HepG2 (cell line): ENCODE measurements at regions not wholly inside any gene's neighbourhood (a gene's known extent, or its start where the extent isn't known, plus 50 kb on each side); places are given as distances from the start of the nearest gene placed in this dataset.
A peak's percentile ranks its signal among the peaks of the same experiment; 100 is the strongest.

Experiments used
- ARID2 ChIP-seq: sonication (generic); formaldehyde crosslinking; IDR thresholded peaks from 2 replicates; pipeline ENCODE4 v1.8.1; 2022; ENCODE audit warnings: mild to moderate bottlenecking, missing genetic modification reagents, borderline replicate concordance
- EHMT2 ChIP-seq: fragments of 200-600 bp; sonication (generic); IDR thresholded peaks from 2 replicates; pipeline ENCODE4 v1.7.0; 2017; ENCODE audit warnings: antibody characterized with exemption, low read depth, low read length, borderline replicate concordance
- FOXO1 ChIP-seq: sonication (generic); formaldehyde crosslinking; IDR thresholded peaks from 2 replicates; pipeline ENCODE4 v1.4.0; 2020; ENCODE audit warnings: missing genetic modification reagents
- GFI1 ChIP-seq: sonication (generic); formaldehyde crosslinking; IDR thresholded peaks from 2 replicates; pipeline ENCODE4 v1.5.0; 2020; ENCODE audit warnings: missing genetic modification reagents, mild to moderate bottlenecking, borderline replicate concordance
- HNRNPH1 ChIP-seq: fragments of 200-400 bp; formaldehyde crosslinking; optimal IDR thresholded peaks from 2 replicates; pipeline ENCODE3; 2017; ENCODE audit warnings: mild to moderate bottlenecking, low read depth, low read length
- NR2F1 ChIP-seq, 2 experiments: fragments of 450-650 bp in 1 of 2; formaldehyde crosslinking in 1 of 2; IDR thresholded peaks; 2 replicates each; pipeline versions ENCODE4 v1.5.0 to v1.6.1; 2016 to 2020; ENCODE audit warnings: mild to moderate bottlenecking in 1 of 2, missing compliant biosample characterization in 1 of 2, missing genetic modification reagents in 1 of 2, moderate library complexity in 1 of 2
- PLRG1 ChIP-seq: fragments of 450-650 bp; conservative IDR thresholded peaks from 2 replicates; pipeline ENCODE4 v1.6.1; 2016
- SOX13 ChIP-seq, 3 experiments: fragments of 450-650 bp in 1 of 3; sonication (generic) in 1 of 3; formaldehyde crosslinking in 1 of 3; IDR thresholded peaks in 2 of 3; conservative IDR thresholded peaks in 1 of 3; 2 replicates each; pipeline versions ENCODE4 v1.5.0 to v1.6.1; 2016 to 2020; ENCODE audit warnings: antibody characterized with exemption in 1 of 3, mild to moderate bottlenecking in 1 of 3, missing compliant biosample characterization in 1 of 3, missing genetic modification reagents in 1 of 3, moderate library complexity in 1 of 3
- SP1 ChIP-seq, 2 experiments: fragments of 450-650 bp in 1 of 2; sonication (generic) in 1 of 2; formaldehyde crosslinking in 1 of 2; IDR thresholded peaks; 2 replicates each; pipeline versions ENCODE4 v1.4.0 to v1.6.1; 2016 to 2020; ENCODE audit warnings: missing genetic modification reagents in 1 of 2
- XRCC5 ChIP-seq: fragments of 200-400 bp; formaldehyde crosslinking; optimal IDR thresholded peaks from 2 replicates; pipeline ENCODE3; 2017; ENCODE audit warnings: mild to moderate bottlenecking, low read length
- ZMAT3 ChIP-seq: sonication (generic); formaldehyde crosslinking; conservative IDR thresholded peaks from 2 replicates; pipeline ENCODE4 v1.7.0; 2021; ENCODE audit warnings: missing genetic modification reagents
- ZMYM2 ChIP-seq: sonication (generic); formaldehyde crosslinking; IDR thresholded peaks from 2 replicates; pipeline ENCODE4 v1.8.0; 2022; ENCODE audit warnings: mild to moderate bottlenecking, missing genetic modification reagents
- ZNF160 ChIP-seq: sonication (generic); formaldehyde crosslinking; IDR thresholded peaks from 2 replicates; pipeline ENCODE4 v1.8.0; 2022; ENCODE audit warnings: mild to moderate bottlenecking, inconsistent platforms, missing genetic modification reagents
- ZNF205 ChIP-seq: IDR thresholded peaks from 2 replicates; pipeline ENCODE4 v1.6.1; 2018; ENCODE audit warnings: missing biosample characterization, missing genetic modification reagents
- ZNF282 ChIP-seq: fragments of 450-650 bp; IDR thresholded peaks from 2 replicates; pipeline ENCODE4 v1.6.1; 2018; ENCODE audit not compliant: partially characterized antibody
- ZNF615 ChIP-seq: sonication (generic); formaldehyde crosslinking; IDR thresholded peaks from 2 replicates; pipeline ENCODE4 v1.5.0; 2020; ENCODE audit warnings: mild to moderate bottlenecking, missing genetic modification reagents, borderline replicate concordance
- ZNF768 ChIP-seq: sonication (generic); formaldehyde crosslinking; IDR thresholded peaks from 2 replicates; pipeline ENCODE4 v1.4.0; 2020; ENCODE audit warnings: missing genetic modification reagents
- TF ChIP-seq, protein P1 (sequence below): sonication (generic); formaldehyde crosslinking; IDR thresholded peaks from 2 replicates; pipeline ENCODE4 v1.8.0; 2022; ENCODE audit warnings: mild to moderate bottlenecking, missing genetic modification reagents; ENCODE audit not compliant: insufficient replicate concordance
- TF ChIP-seq, protein P2 (sequence below), 2 experiments: fragments of 450-650 bp in 1 of 2; sonication (generic) in 1 of 2; formaldehyde crosslinking in 1 of 2; IDR thresholded peaks; 2 replicates each; pipeline versions ENCODE4 v1.6.1 to v1.8.0; 2016 to 2022; ENCODE audit warnings: antibody characterized with exemption in 1 of 2, mild to moderate bottlenecking in 1 of 2, missing genetic modification reagents in 1 of 2

DNA sequence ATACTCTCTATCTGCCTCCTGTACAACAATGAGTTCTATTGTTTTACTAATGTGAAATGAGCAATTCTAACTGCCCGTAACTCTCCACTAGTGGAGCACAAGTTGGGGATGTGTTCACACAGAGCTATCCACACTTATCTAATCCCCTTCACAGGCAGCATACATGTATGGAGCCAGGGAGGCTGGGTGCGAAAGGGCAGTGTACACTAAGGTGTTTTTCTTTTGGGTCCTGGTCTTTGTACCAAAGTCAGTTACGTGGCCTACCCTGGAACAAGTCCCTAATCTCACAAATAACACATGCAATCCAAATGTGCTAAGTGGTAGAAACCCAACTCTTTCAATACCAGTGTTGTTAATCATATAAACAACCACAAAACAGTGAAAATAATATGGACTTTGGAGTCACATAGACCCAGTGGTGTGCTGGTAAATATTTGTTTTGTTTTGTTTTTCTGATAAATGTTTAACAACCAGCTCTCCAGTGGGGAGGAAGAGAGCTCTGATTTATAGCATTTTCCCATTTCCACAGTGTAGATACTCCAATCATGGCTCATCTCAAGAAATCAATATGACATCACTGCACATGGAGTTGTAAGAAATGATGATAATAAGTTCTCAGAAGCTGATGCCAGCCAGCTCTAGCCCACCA is 319.9 kb upstream of the DUSP10 start (continued):
- no peak for TF ChIP-seq XRCC5
- TF ChIP-seq ZMYM2 (CRISPR knock-in tag): 0 out of 2 replicates have a peak, but pooled peaks have one; percentile 34
- peak; percentile 74; the same call in 1 of the 2 replicates for TF ChIP-seq FOXO1
- TF ChIP-seq, protein P1, sequence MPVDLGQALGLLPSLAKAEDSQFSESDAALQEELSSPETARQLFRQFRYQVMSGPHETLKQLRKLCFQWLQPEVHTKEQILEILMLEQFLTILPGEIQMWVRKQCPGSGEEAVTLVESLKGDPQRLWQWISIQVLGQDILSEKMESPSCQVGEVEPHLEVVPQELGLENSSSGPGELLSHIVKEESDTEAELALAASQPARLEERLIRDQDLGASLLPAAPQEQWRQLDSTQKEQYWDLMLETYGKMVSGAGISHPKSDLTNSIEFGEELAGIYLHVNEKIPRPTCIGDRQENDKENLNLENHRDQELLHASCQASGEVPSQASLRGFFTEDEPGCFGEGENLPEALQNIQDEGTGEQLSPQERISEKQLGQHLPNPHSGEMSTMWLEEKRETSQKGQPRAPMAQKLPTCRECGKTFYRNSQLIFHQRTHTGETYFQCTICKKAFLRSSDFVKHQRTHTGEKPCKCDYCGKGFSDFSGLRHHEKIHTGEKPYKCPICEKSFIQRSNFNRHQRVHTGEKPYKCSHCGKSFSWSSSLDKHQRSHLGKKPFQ: peak; percentile 50
- no peak for TF ChIP-seq ZNF768 (CRISPR knock-in tag)
- no peak for TF ChIP-seq PLRG1
- peak; percentile 90; the same call in 1 of the 2 replicates for TF ChIP-seq GFI1
- TF ChIP-seq SP1 (IDR thresholded peaks at IDR 0.05): no peak
- no peak for TF ChIP-seq SP1 (CRISPR knock-in tag; IDR thresholded peaks at IDR 0.05)
- TF ChIP-seq ZNF205: peak; percentile 16; the same call in 1 of the 2 replicates
- TF ChIP-seq ARID2 (CRISPR knock-in tag): no peak
- no peak for TF ChIP-seq ZNF160
- TF ChIP-seq HNRNPH1: no peak
- peak; percentile 88; the same call in 1 of the 2 replicates for TF ChIP-seq EHMT2
- TF ChIP-seq ZMAT3: 0 out of 2 replicates have a peak, but pooled peaks have one; percentile 49
- TF ChIP-seq NR2F1 (CRISPR knock-in tag; IDR thresholded peaks at IDR 0.05): peak in 1 of 2 experiments; percentile 25; a peak in 1 of 4 replicates
- TF ChIP-seq, protein P2, sequence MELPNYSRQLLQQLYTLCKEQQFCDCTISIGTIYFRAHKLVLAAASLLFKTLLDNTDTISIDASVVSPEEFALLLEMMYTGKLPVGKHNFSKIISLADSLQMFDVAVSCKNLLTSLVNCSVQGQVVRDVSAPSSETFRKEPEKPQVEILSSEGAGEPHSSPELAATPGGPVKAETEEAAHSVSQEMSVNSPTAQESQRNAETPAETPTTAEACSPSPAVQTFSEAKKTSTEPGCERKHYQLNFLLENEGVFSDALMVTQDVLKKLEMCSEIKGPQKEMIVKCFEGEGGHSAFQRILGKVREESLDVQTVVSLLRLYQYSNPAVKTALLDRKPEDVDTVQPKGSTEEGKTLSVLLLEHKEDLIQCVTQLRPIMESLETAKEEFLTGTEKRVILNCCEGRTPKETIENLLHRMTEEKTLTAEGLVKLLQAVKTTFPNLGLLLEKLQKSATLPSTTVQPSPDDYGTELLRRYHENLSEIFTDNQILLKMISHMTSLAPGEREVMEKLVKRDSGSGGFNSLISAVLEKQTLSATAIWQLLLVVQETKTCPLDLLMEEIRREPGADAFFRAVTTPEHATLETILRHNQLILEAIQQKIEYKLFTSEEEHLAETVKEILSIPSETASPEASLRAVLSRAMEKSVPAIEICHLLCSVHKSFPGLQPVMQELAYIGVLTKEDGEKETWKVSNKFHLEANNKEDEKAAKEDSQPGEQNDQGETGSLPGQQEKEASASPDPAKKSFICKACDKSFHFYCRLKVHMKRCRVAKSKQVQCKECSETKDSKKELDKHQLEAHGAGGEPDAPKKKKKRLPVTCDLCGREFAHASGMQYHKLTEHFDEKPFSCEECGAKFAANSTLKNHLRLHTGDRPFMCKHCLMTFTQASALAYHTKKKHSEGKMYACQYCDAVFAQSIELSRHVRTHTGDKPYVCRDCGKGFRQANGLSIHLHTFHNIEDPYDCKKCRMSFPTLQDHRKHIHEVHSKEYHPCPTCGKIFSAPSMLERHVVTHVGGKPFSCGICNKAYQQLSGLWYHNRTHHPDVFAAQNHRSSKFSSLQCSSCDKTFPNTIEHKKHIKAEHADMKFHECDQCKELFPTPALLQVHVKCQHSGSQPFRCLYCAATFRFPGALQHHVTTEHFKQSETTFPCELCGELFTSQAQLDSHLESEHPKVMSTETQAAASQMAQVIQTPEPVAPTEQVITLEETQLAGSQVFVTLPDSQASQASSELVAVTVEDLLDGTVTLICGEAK (IDR thresholded peaks at IDR 0.05): no peak
- TF ChIP-seq, protein P2 (CRISPR knock-in tag; IDR thresholded peaks at IDR 0.05): no peak; the same call in 1 of the 2 replicates
- TF ChIP-seq ZNF282: no peak
- no peak for TF ChIP-seq ZNF615 (CRISPR knock-in tag)
- no peak for TF ChIP-seq SOX13 (IDR thresholded peaks at IDR 0.05)
- peak in 1 of 2 experiments; percentile 70; a peak in 1 of 4 replicates for TF ChIP-seq SOX13 (CRISPR knock-in tag; conservative IDR thresholded peaks at IDR 0.05 in 1 of 2, IDR thresholded peaks at IDR 0.05 in 1 of 2)
